Keratinocyte (primary cell): ENCODE measurements at regions not wholly inside any gene's neighbourhood (a gene's known extent, or its start where the extent isn't known, plus 50 kb on each side); places are given as distances from the start of the nearest gene placed in this dataset.

Experiments used
- CTCF ChIP-seq, 3 experiments: IDR thresholded peaks in 1 of 3; conservative IDR thresholded peaks in 1 of 3; optimal IDR thresholded peaks in 1 of 3; 2 replicates in 2 of 3; 3 replicates in 1 of 3; pipeline versions ENCODE3 to v1.5.1; 2011; ENCODE audit warnings: low read length in 3 of 3, mild to moderate bottlenecking in 3 of 3, moderate library complexity in 2 of 3, control low read depth in 1 of 3, inconsistent platforms in 1 of 3; ENCODE audit not compliant: insufficient read depth in 2 of 3; ENCODE audit errors: extremely low read depth in 1 of 3
- EZH2 ChIP-seq: IDR thresholded peaks from one replicate; pipeline ENCODE4 v1.6.1; 2012; ENCODE audit warnings: inconsistent platforms, mild to moderate bottlenecking, low read length, moderate library complexity

- TF ChIP-seq CTCF (optimal IDR thresholded peaks at IDR 0.05 in 1 of 3, IDR thresholded peaks at IDR 0.05 in 1 of 3, conservative IDR thresholded peaks at IDR 0.05 in 1 of 3; ENCODE audit: extremely low read depth in 1 of 3, insufficient read depth in 2 of 3, low read length in 3 of 3) (no peak), EZH2 (no peak)
Observed at GRCh38 chr14:94676495-94677185, 64.4 kb downstream of the SERPINA3 start.
